Thoracic aorta (tissue), 2 donors: ENCODE measurements at regions not wholly inside any gene's neighbourhood (a gene's known extent, or its start where the extent isn't known, plus 50 kb on each side); places are given as distances from the start of the nearest gene placed in this dataset.

Experiments used
- ATAC-seq: fragments of 150-250 bp; one replicate; pipeline ENCODE4 v1.8.0; 2017; ENCODE audit warnings: low read depth; ENCODE audit not compliant: insufficient number of reproducible peaks, low FRiP score
- DNase-seq: peaks from one replicate; pipeline ENCODE4 v3.0.0-alpha.2; 2020; ENCODE audit warnings: low spot score
- H3K27ac ChIP-seq, 2 donors: fragments of 200-600 bp; sonication (generic); 1 replicate in 1 of 2; 2 replicates in 1 of 2; pipeline ENCODE4 v1.5.1; 2016; ENCODE audit warnings: mild to moderate bottlenecking in 2 of 2, moderate library complexity in 2 of 2
- H3K27me3 ChIP-seq: fragments of 200-600 bp; sonication (generic); replicated peaks from 2 replicates; pipeline ENCODE4 v1.6.0; 2016; ENCODE audit warnings: mild to moderate bottlenecking; ENCODE audit not compliant: insufficient read depth
- H3K36me3 ChIP-seq: fragments of 200-600 bp; sonication (generic); one replicate; pipeline ENCODE4 v1.5.1; 2016
- H3K4me1 ChIP-seq, 2 donors: fragments of 200-600 bp; sonication (generic); 1 replicate in 1 of 2; 2 replicates in 1 of 2; pipeline versions ENCODE4 v1.5.1 to v1.6.0; 2016; ENCODE audit warnings: low read depth in 2 of 2, mild to moderate bottlenecking in 1 of 2; ENCODE audit not compliant: control insufficient read depth in 1 of 2
- H3K4me3 ChIP-seq: fragments of 200-600 bp; sonication (generic); 2 replicates; pipeline ENCODE4 v1.5.1; 2016; ENCODE audit warnings: mild to moderate bottlenecking
- H3K9me3 ChIP-seq: fragments of 200-600 bp; sonication (generic); 2 replicates; pipeline ENCODE4 v1.5.1; 2016
- TF ChIP-seq, protein P1 (sequence below): fragments of 200-600 bp; sonication (generic); IDR thresholded peaks from one replicate; pipeline ENCODE4 v1.5.1; 2019; ENCODE audit warnings: antibody characterized with exemption

DNA sequence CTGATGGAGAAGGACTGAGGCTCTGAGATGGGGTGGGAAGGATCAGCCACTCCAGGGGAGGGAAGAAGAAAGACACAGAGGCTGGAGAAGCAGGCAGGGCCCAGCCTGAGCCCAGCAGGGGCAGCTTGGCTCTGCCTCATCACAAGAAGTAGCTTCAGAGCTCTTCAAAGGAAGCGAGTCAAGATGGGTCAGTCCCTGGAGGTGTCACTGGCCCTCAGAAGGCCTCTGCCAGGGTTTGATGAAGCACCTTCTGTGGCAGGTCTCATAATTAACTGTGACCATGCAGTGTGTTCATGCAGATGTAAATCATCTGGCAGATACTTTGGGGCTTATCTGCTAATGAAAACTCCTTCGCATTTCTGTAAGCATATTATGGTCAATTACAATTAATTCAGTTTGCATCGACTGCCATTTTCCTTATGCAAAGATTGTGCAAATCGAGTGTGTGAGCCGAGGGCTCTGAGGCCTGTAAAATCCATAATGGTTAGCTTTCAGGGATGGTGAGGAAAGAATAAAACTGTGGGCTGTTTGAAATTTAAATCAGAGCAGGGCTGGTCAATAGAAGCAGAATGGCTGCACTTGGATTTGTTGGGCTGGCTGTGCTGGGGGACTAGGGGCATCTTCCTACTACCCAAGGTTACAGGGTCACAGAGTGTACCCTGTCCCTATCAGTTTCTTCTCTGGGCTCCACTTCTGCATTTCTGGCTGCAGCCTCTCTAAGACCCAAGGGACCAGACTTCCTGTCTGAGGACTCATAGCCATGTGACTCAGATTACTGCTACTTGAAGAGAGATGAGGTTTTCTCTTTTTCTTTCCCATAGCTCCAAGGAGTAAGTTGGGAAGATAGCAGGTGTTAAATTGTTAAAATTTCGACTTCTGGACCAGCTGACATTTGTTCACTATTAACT, 376.6 kb downstream of the DHX35 start:
- TF ChIP-seq, protein P1, sequence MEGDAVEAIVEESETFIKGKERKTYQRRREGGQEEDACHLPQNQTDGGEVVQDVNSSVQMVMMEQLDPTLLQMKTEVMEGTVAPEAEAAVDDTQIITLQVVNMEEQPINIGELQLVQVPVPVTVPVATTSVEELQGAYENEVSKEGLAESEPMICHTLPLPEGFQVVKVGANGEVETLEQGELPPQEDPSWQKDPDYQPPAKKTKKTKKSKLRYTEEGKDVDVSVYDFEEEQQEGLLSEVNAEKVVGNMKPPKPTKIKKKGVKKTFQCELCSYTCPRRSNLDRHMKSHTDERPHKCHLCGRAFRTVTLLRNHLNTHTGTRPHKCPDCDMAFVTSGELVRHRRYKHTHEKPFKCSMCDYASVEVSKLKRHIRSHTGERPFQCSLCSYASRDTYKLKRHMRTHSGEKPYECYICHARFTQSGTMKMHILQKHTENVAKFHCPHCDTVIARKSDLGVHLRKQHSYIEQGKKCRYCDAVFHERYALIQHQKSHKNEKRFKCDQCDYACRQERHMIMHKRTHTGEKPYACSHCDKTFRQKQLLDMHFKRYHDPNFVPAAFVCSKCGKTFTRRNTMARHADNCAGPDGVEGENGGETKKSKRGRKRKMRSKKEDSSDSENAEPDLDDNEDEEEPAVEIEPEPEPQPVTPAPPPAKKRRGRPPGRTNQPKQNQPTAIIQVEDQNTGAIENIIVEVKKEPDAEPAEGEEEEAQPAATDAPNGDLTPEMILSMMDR: no peak
- Histone ChIP-seq H3K27ac (no peak overlapping the region), H3K4me1 (no peaks in the 10 kb centered on the region), H3K36me3 (no peaks in the 10 kb centered on the region), H3K27me3 (no peaks in the 10 kb centered on the region), H3K9me3 (no peaks in the 10 kb centered on the region), H3K4me3 (no peak overlapping the region)
- ATAC-seq: no peak
- DNase-seq: no peak

DNA sequence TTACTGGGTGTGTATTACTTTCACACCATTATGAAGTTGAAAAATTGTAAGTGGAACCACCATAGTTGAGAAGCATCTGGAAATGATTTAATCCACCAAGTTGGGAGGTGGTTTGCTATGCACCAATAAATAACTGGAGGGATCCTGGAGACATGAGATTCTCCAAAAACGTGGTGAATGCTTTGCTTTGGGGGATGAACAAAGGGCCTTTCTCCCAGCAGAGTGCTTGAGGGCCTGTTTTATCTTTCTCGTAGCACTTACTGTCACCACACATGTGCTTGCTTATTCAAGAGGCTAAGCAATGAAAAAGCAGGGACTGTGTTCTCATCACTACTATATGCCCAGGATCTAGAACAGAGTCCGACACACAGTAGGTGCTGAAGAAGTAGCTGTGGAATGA, 371.1 kb downstream of the DHX35 start:
- Histone ChIP-seq H3K4me3 (no peak overlapping the region), H3K9me3 (no peaks in the 10 kb centered on the region), H3K27ac (no peak overlapping the region), H3K27me3 (no peaks in the 10 kb centered on the region), H3K4me1 (no peaks in the 10 kb centered on the region), H3K36me3 (no peaks in the 10 kb centered on the region)
- no peak for ATAC-seq
- no peak for DNase-seq
- TF ChIP-seq, protein P1: no peak

DNA sequence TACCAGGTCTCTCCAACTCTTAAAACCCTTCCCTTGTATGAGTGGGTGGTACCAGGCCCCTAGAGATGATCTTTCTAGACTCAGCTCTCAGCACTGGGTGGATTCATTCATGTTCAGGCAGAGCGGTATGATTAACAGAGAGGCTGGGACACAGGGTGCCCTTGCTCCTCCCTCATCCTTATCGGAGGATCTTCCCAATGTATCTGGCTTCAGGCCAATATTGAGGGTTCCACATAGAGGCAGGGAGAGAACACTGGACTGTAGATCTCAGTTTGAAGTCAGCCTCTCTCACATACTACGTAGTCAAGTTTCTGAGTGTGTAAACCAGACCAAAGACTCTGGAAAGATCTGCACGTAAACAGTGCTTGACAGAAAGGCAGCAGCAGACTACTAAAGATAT, 366.2 kb downstream of the DHX35 start:
- TF ChIP-seq, protein P1: no peak
- H3K36me3 ChIP-seq: no peaks in the 10 kb centered on the region
- no peaks in the 10 kb centered on the region for H3K4me1 ChIP-seq
- DNase-seq (no peak), ATAC-seq (no peak)
- no peak overlapping the region for H3K27ac ChIP-seq
- no peak overlapping the region for H3K4me3 ChIP-seq
- H3K9me3 ChIP-seq: no peaks in the 10 kb centered on the region
- no peaks in the 10 kb centered on the region for H3K27me3 ChIP-seq

GRCh38 chr20:39326050-39326449, 363.9 kb downstream of the DHX35 start:
- no peak for ATAC-seq
- Histone ChIP-seq H3K4me3 (no peak overlapping the region), H3K27me3 (no peaks in the 10 kb centered on the region), H3K27ac (no peak overlapping the region), H3K9me3 (no peaks in the 10 kb centered on the region), H3K4me1 (no peaks in the 10 kb centered on the region), H3K36me3 (no peaks in the 10 kb centered on the region)
- no peak for DNase-seq
- TF ChIP-seq, protein P1: no peak

- ATAC-seq (no peak), DNase-seq (no peak)
- Histone ChIP-seq H3K27ac (no peak overlapping the region), H3K9me3 (no peaks in the 10 kb centered on the region), H3K4me3 (no peak overlapping the region), H3K36me3 (no peaks in the 10 kb centered on the region), H3K4me1 (no peaks in the 10 kb centered on the region), H3K27me3 (no peaks in the 10 kb centered on the region)
- TF ChIP-seq, protein P1: no peak
Observed at GRCh38 chr20:39318911-39319310, 356.8 kb downstream of the DHX35 start.
